ENCODE measurements at regions not wholly inside any gene's neighbourhood (a gene's known extent, or its start where the extent isn't known, plus 50 kb on each side); places are given as distances from the start of the nearest gene placed in this dataset.

- Histone ChIP-seq H3K9me2 (replicated peaks; ENCODE audit: low read length) (no peaks in the 10 kb centered on the region), H3K4me1 (ENCODE audit: insufficient read depth, low read length) (peaks cover 5% of the 10 kb centered on the region), H3K27me3 (ENCODE audit: low read length) (no peaks in the 10 kb centered on the region), H4K20me1 (ENCODE audit: low read length) (no peaks in the 10 kb centered on the region), H2AFZ (ENCODE audit: low read length) (no peak overlapping the region), H3K4me3 (ENCODE audit: low read length) (no peak overlapping the region), H3K9ac (ENCODE audit: low read length) (no peak overlapping the region), H3K4me2 (ENCODE audit: low read length) (no peak overlapping the region), H3K9me3 (ENCODE audit: low read length) (no peaks in the 10 kb centered on the region), H3F3A (ENCODE audit: low read length, unreplicated experiment) (no peaks in the 10 kb centered on the region), H3K27ac (ENCODE audit: low read length) (no peak overlapping the region), H3K79me2 (ENCODE audit: low read length) (no peaks in the 10 kb centered on the region), H3K36me3 (ENCODE audit: low read depth, low read length) (no peaks in the 10 kb centered on the region)
- intact Hi-C loops (cut with micrococcal nuclease) = no loop called here
- POLR2A ChIA-PET (ENCODE audit: unreplicated experiment) = no interaction called here
- TF ChIP-seq EZH2phosphoT487 (IDR thresholded peaks at IDR 0.05; ENCODE audit: borderline replicate concordance, low read length) = no peak
- no peak for TF ChIP-seq EZH2 (IDR thresholded peaks at IDR 0.05; ENCODE audit: low read length, unreplicated experiment)
- TF ChIP-seq CTCF (conservative IDR thresholded peaks at IDR 0.05; ENCODE audit: low read depth, low read length) = no peak
- DNase-seq (peak; percentile 3), ATAC-seq (no peak)
- CTCF ChIA-PET = no interaction called here
- BruUV-seq (replicated peaks) = no TSS peak
Observed at GRCh38 chr7:139159900-139160675, 50.6 kb upstream of the ZC3HAV1 start.

DNA sequence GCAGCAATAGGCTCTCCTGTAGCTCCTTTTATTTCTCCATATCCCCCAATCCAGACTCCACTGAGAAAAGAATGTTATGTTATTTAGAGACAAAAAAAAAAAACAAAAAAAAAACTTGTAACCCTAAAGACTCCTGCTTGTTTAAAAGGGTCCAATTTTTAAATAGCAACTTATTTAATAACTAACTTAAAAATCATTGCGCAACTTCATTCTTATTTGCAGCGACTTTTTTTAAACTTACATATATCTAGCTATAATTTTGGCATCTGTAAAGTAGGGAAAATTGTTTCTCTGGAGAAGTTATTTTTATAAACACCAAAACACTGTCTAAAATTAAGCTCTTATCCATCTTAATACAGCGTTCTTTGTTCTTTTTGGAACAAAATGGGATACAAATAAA, 59.0 kb upstream of the ZC3HAV1 start:
- no peak for TF ChIP-seq CTCF (conservative IDR thresholded peaks at IDR 0.05; ENCODE audit: low read depth, low read length)

DNA sequence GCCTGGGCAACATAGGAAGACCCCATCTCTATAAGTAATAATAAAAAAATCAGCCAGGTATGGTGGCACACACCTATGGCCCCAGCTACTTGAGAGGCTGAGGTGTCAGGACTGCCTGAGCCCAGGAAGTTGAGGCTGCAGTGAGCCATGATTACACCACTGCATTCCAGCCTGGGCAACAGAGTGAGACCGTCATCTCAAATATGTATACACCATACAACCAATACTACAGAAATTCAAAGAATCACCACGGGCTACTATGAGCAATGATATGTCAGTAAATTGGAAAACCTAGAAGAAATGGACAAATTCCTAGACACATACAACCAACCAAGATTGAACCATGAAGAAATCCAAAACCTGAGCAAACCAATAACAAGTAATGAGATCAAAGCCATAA, 60.3 kb upstream of the ZC3HAV1 start:
- no peak overlapping the region for H3K4me2 ChIP-seq (ENCODE audit: low read length)
- H4K20me1 ChIP-seq (ENCODE audit: low read length) = no peaks in the 10 kb centered on the region
- H3K9me3 ChIP-seq (ENCODE audit: low read length) = no peaks in the 10 kb centered on the region
- H3K79me2 ChIP-seq (ENCODE audit: low read length) = no peaks in the 10 kb centered on the region
- ChIA-PET POLR2A (ENCODE audit: unreplicated experiment) (no interaction called here), CTCF (no interaction called here)
- no TSS peak for BruUV-seq (replicated peaks)
- H3K9ac ChIP-seq (ENCODE audit: low read length) = no peak overlapping the region
- no peaks in the 10 kb centered on the region for H3K4me1 ChIP-seq (ENCODE audit: insufficient read depth, low read length)
- H2AFZ ChIP-seq (ENCODE audit: low read length) = no peak overlapping the region
- ATAC-seq (no peak), DNase-seq (no peak)
- no peak overlapping the region for H3K27ac ChIP-seq (ENCODE audit: low read length)
- H3K36me3 ChIP-seq (ENCODE audit: low read depth, low read length) = no peaks in the 10 kb centered on the region
- intact Hi-C loops (cut with micrococcal nuclease) = no loop called here
- H3K4me3 ChIP-seq (ENCODE audit: low read length) = no peak overlapping the region
- no peaks in the 10 kb centered on the region for H3K9me2 ChIP-seq (replicated peaks; ENCODE audit: low read length)
- no peaks in the 10 kb centered on the region for H3K27me3 ChIP-seq (ENCODE audit: low read length)
- no peaks in the 10 kb centered on the region for H3F3A ChIP-seq (ENCODE audit: low read length, unreplicated experiment)
- TF ChIP-seq CTCF (conservative IDR thresholded peaks at IDR 0.05; ENCODE audit: low read depth, low read length) = no peak
- TF ChIP-seq EZH2 (IDR thresholded peaks at IDR 0.05; ENCODE audit: low read length, unreplicated experiment) = no peak
- no peak for TF ChIP-seq EZH2phosphoT487 (IDR thresholded peaks at IDR 0.05; ENCODE audit: borderline replicate concordance, low read length)

More for the DNA sequence above, 59.0 kb upstream of the ZC3HAV1 start:
- H3K4me3 ChIP-seq (ENCODE audit: low read length) = no peak overlapping the region
- ChIA-PET POLR2A (ENCODE audit: unreplicated experiment) (no interaction called here), CTCF (interaction anchor here (0.7 kb wide), 1 partner anchor 110 kb away, joined by 4 read pairs; no protein-coding TSS in a partner anchor)
- intact Hi-C loops (cut with micrococcal nuclease) = no loop called here
- no peaks in the 10 kb centered on the region for H3K79me2 ChIP-seq (ENCODE audit: low read length)
- H3K4me2 ChIP-seq (ENCODE audit: low read length) = no peak overlapping the region
- no peak overlapping the region for H2AFZ ChIP-seq (ENCODE audit: low read length)
- no peaks in the 10 kb centered on the region for H3K4me1 ChIP-seq (ENCODE audit: insufficient read depth, low read length)
- H4K20me1 ChIP-seq (ENCODE audit: low read length) = no peaks in the 10 kb centered on the region
- H3K27me3 ChIP-seq (ENCODE audit: low read length) = no peaks in the 10 kb centered on the region
- DNase-seq = no peak
- no TSS peak for BruUV-seq (replicated peaks)
- H3F3A ChIP-seq (ENCODE audit: low read length, unreplicated experiment) = no peaks in the 10 kb centered on the region
- no peaks in the 10 kb centered on the region for H3K9me3 ChIP-seq (ENCODE audit: low read length)
- H3K36me3 ChIP-seq (ENCODE audit: low read depth, low read length) = no peaks in the 10 kb centered on the region
- no peak overlapping the region for H3K27ac ChIP-seq (ENCODE audit: low read length)
- no peak overlapping the region for H3K9ac ChIP-seq (ENCODE audit: low read length)
- ATAC-seq = no peak
- no peaks in the 10 kb centered on the region for H3K9me2 ChIP-seq (replicated peaks; ENCODE audit: low read length)

Measured in PC-3 (cell line).